RWPE1 (cell line): ENCODE measurements at regions not wholly inside any gene's neighbourhood (a gene's known extent, or its start where the extent isn't known, plus 50 kb on each side); places are given as distances from the start of the nearest gene placed in this dataset.

ENCODE experiments used
- CTCF ChIA-PET: fragments of 350-600 bp; sonication (Branson Sonifier 250); formaldehyde crosslinking; extraction: SDS; loops from one replicate; lab custom pipeline; 2021; lab: Yijun Ruan, JAX
- POLR2A ChIA-PET: fragments of 400-600 bp; formaldehyde crosslinking; extraction: SDS; loops from one replicate; lab custom pipeline; 2020; ENCODE audit warnings: antibody characterized with exemption; ENCODE audit not compliant: low non-redundant PET; lab: Yijun Ruan, JAX
- DNase-seq: peaks from one replicate; pipeline ENCODE4 v3.0.0; 2012; ENCODE audit warnings: low spot score
- H3K27ac ChIP-seq: fragments of 450-650 bp; 2 replicates; pipeline ENCODE4 v1.5.1; 2017
- TF ChIP-seq, protein P1 (sequence below): fragments of 450-650 bp; conservative IDR thresholded peaks from 2 replicates; pipeline ENCODE4 v1.5.1; 2017; ENCODE audit warnings: low read depth, mild to moderate bottlenecking

DNA sequence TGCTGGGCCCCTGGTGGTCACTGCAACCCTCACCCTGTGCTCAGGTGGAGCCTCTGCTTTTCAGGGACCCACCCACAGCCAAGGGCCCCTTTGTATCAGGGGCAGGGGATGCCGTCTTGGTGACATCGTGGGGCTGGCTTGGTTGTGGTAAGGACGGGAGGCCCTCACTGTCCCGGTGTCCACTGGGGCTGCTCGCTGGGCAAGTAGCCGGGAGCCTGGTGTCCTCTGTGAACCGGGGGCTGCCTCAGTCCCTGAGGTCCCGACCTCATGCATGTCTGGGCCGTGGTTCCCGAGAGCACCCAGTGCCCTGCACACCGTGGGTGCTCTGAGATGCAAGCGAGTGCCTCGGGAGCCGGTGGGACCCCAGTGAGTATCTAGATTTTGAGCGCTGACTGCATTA, 56.0 kb upstream of the TTC34 start:
- TF ChIP-seq, protein P1, sequence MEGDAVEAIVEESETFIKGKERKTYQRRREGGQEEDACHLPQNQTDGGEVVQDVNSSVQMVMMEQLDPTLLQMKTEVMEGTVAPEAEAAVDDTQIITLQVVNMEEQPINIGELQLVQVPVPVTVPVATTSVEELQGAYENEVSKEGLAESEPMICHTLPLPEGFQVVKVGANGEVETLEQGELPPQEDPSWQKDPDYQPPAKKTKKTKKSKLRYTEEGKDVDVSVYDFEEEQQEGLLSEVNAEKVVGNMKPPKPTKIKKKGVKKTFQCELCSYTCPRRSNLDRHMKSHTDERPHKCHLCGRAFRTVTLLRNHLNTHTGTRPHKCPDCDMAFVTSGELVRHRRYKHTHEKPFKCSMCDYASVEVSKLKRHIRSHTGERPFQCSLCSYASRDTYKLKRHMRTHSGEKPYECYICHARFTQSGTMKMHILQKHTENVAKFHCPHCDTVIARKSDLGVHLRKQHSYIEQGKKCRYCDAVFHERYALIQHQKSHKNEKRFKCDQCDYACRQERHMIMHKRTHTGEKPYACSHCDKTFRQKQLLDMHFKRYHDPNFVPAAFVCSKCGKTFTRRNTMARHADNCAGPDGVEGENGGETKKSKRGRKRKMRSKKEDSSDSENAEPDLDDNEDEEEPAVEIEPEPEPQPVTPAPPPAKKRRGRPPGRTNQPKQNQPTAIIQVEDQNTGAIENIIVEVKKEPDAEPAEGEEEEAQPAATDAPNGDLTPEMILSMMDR, result no peak
- POLR2A ChIA-PET, result no interaction called here
- no peak overlapping the region for H3K27ac ChIP-seq
- CTCF ChIA-PET, result no interaction called here
- DNase-seq, result no peak

DNA sequence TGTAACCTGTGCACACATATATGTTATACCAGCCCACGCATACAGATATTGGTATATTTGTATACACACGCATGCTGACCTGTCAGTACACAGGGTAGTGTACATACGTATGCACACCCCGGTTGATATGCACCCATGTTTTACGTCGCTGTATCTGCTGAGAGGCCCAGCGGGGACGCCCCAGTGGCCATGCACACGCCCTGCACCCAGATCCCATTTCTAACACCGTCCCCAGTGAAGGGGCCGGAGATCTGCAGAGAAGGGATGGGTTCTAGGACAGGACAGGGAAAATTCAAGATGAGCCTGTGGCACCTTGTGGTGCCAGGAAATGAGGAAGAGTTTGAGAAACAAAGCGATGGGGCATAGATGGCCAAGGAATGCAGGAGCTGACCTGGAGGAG, 57.2 kb upstream of the TTC34 start:
- ChIA-PET CTCF (no interaction called here), POLR2A (no interaction called here)
- no peak overlapping the region for H3K27ac ChIP-seq
- no peak for DNase-seq
- TF ChIP-seq, protein P1, result no peak

DNA sequence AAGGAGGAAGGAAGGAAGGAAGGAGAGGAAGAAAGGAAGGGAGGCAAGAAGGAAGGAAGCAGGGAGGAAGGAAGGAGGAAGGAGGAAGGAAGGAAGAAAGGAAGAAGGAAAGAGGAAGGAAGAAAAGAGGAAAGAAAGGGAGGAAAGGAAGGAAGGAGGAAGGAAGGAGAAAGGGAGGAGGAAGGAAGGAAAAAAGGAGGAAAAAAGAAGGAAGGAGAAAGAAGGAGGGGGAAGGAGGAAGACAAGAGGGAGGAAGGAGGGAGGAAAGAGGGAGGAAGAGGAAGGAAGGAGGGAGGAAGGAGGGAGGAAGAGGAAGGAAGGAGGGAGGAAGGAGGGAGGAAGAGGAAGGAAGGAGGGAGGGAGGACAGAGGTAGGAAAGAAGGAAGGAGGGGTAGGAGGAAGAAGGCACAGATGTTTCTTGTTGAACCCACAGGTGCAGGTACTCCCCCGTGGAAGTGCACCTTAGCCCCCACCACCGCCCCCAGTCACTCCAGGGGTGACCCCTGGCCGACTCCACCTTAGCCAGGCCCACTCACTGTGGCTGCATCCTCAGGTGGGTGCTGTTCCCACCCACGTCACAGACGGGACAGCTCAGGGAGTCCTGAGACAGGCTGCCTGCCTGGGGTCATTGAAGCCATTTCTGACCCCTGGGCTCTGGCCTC, 57.9 kb upstream of the TTC34 start:
- TF ChIP-seq, protein P1, result no peak
- H3K27ac ChIP-seq, result no peak overlapping the region
- ChIA-PET POLR2A (no interaction called here), CTCF (no interaction called here)
- DNase-seq, result no peak

DNA sequence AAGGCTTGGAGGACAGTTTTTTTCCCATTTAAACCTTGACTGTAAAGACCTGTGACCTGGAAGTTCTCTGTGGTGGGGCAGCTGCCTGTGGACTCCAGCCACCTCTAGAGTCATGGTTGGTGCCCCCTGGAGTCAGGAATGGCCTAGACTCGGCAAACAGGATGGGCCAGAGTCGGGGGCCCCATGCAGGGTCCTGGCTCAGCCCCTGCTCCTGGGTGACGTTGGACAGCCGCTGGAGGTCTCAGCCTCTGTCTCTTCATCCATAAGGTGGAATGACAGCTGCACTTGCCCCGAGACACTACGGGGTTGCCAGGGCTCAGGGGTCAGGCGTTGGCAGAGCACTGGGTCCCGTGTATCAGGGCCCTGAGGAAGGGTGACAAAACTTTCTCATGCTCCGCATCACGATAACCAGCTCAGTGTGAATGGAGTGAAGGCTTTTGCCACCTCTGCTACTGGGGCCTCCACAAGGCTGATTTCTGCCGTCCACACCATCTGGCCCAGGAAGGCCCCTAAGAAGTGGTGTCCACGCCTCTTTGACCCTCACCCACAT, 58.5 kb upstream of the TTC34 start:
- ChIA-PET POLR2A (no interaction called here), CTCF (no interaction called here)
- TF ChIP-seq, protein P1, result no peak

DNA sequence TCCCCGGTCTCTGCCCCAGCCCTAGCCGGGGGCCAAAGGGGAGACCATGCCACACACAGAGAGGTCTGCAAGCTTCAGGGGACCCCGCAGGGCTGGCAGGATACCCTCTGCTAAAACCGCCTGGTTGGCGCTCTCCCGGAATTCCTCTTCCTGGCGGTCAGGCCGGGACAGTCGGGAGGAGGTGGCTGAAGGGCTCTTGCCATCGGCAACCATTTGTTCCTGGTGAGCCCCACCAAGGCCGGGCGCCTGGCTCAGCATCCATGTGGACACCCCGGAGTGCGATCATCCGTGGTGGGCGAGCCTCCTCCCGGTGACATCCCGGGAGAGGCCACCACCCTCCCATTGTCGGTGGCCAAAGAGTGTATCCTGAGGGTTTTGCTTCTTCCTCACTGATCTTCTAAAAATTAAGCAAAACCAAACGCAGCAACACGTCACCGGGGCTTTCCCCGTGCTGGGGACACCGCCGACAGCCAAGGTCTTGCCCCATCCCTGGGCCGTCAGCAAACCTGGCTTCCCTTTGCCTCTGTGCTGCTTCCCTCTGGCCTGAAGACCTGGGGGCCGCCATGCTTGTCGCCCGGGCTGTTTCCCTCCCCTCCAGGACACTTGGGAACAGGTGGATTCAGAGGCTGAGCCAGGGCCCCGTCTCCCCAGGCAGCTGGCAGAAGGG, 59.1 kb upstream of the TTC34 start:
- DNase-seq, result no peak
- no peak overlapping the region for H3K27ac ChIP-seq
- TF ChIP-seq, protein P1, result no peak
- CTCF ChIA-PET, result no interaction called here
- POLR2A ChIA-PET, result no interaction called here

More for the DNA sequence above, 58.5 kb upstream of the TTC34 start:
- no peak overlapping the region for H3K27ac ChIP-seq
- DNase-seq, result no peak

DNA sequence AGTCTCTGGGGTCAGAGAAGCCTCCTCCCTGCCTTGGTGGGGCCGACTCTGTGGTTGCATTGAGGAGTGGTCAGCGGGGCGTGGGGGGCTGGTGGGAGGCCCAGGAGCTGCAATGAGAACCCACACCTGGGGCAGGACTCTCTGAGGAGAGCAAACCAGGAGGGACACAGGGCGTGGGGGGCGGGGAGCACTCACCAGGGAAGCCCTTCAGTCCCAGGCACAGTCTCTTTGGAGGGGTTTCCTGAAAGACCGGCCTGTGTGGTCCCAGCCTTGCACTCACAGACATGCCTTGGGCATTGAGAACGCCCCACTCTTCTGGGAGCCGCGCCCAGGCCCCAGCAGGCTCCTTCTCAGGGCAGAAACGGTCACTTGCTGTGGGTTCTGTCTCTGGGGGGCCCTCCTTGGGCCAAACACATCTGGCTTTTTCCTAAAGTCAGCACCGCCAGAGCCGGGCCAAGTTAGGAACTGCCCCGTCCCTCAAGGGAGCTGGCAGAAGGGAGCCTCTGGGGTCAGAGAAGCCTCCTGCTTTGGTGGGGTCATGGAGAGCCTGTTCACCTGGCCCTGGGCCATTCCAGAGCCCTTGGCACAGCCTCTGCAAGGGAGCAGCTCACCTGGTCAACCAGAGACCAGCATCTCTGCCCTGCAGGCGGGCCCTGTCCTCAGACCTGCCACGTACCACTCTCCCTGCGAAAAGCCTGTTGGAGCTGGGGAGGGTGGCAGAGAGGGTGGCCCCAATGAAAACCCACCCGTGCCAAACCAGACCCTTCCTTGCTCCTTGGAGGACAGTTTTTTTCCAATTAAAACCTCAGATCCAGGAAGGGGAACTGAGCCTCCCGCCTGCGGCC, 59.9 kb upstream of the TTC34 start:
- POLR2A ChIA-PET, result no interaction called here
- no peak overlapping the region for H3K27ac ChIP-seq
- TF ChIP-seq, protein P1, result no peak
- CTCF ChIA-PET, result interaction anchor here (0.5 kb wide), 1 partner anchor 479 kb away, joined by 3 read pairs; no protein-coding TSS in a partner anchor
- DNase-seq, result no peak
